Hepatic stellate cell (primary cell): ENCODE measurements at regions not wholly inside any gene's neighbourhood (a gene's known extent, or its start where the extent isn't known, plus 50 kb on each side); places are given as distances from the start of the nearest gene placed in this dataset.
"Not testable (repeated sequence)": the region's sequence is repeated elsewhere in the genome, so short reads cannot be mapped to it uniquely, and the experiment has no call there.

Source experiments
- DNase-seq: peaks from one replicate; pipeline ENCODE4 v3.0.0; 2011; ENCODE audit warnings: low spot score

DNA sequence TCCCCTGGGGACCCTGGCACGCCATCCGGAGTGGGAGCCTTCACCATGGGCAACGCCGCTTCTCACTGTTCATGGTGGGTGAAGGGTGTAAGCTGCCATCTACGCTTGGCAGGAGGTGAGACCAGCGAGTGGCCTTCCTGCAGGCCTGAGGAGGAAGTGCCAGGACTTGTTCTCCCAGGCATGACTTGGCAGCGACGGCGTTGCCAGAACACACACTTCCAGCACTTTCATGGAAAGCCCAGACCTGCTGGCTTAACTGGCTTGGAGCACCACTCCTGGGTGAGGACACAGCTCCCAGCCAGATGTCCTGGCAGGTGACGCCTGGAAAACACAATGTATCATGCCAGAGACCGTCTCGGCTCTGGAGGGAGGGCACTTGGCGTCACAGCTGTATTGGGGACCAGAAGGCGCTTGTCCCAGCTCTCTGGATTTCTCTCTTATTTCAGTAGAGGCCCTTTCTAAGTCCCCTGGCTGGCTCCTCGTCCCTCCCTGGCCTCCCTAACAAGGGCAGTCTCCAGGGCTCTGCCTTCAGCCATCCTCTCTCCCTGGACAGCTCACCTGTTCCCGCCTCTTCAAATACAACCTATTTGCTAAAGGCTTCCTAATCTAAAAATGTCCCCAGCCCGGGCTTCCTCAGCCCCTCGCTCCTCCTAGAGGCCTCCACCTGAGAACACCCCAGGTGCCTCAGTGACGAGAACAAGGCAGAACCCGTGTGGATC is 188.3 kb downstream of the OLFM1 start:
- no peak for DNase-seq

DNA sequence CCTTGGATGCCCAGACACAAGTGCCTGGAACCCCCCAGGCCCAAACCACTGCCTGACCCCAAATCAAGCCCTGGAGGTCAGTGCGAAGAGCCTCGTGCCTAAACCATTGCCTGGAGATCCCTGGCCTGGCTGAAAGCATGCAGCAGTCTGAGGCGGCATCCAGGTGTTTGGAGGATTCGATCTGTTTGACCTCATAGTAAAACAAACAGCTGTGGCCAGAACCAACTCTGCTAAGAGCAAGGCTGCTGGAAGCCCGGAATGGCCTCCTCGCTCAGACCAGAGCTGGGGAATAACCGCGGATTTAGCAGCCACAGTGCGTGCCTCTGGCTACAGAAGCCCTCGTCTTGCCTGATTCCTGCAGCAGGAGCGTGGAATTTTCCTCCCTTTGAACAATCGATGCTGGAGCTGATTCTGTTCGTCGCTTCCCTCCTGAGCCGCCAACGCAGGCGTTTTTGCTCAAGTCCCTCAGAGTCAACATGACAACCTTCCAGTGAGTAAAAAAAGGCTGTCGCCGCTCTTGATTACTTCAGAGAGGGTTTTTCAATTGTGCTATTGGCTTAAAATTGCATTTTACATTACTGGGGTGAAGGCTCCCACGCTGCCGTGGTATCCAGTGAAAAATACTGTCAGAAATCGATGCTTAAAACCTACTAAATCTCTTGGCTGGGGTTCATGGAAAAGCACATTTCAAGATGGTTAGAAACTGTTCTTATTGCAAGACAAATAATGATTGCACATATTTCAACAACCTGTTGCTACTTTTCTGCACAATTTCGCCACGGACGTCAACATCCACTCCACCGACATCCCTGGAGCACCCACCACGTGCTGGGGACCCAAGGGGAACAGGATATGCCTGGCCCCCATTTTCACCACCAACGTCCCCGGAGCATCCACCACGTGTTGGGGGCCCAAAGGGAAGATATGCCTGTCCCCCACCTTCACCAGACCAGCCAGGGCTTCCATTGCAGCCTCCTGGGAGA is 190.0 kb downstream of the OLFM1 start:
- DNase-seq = no peak

- no peak for DNase-seq
Measured at GRCh38 chr9:135278586-135278985, 191.1 kb downstream of the OLFM1 start.

GRCh38 chr9:135279385-135279784 is 191.9 kb downstream of the OLFM1 start:
- no peak for DNase-seq

- DNase-seq = no peak
Measured at GRCh38 chr9:135279834-135280393, 192.4 kb downstream of the OLFM1 start.

DNA sequence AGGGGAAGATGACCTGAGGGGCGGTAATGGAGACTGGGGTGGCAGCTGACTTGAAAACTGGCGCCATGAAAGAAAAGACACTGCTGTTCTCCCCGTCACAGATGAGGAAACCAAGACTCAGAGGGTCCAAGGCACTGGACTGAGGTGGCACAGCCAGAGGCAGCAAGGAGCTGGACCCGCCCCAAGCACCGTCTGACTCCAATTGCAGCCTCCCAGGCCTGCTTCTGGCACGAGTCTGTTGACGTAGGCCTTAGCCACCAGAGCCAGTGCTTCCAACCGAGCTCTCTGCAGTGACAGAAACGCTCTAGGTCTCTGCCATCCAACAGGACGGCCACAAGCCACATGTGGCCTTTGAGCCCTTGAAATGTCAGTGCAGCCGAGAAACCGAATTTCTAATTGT is 193.2 kb downstream of the OLFM1 start:
- no peak for DNase-seq

DNA sequence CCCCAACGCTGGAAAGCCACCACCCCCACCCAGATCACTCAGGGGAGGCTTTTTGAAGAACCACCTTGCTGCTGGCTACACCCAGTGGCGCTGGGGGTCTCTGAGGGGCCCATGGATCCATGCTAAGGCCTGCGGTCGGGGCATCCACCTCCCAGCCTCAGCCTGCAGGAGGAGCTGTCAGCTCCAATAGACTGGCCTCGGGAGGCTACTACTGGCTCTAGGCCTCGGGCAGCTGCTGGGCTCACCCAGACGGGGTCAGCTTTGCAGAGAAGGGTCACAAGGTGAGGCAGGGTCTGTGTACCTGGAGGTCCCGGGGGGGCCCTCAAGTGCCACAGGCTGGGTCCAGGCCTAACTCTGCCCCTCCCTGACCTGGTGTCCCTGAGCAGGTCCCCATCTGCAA is 193.7 kb downstream of the OLFM1 start:
- no peak for DNase-seq

- no peak for DNase-seq
Measured at GRCh38 chr9:135281791-135282737, 194.6 kb downstream of the OLFM1 start.

DNA sequence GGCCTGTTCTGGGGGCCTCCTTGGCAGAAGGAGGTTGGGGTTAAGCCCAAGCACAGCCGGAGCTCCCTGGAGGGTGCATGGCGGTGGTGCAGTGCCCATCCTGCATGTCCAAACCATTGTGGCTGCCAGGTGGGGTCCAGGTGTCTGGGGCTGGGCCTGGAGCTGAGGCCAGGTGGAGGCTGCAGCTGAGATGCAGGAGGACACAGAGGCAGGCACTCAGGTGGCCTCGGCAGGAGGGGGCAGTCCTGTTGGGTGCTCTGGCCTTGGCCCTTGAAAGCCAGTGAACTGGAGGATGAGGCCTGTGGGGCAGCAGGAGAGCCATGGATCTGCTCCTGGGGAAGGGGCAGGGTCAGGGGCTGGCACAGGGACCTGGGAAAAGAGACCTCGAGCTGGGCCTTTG is 195.3 kb downstream of the OLFM1 start:
- no peak for DNase-seq

GRCh38 chr9:135283671-135284070 is 195.9 kb upstream of the PPP1R26 start:
- DNase-seq = no peak

- DNase-seq = no peak
Measured at GRCh38 chr9:135284386-135285134, 195.0 kb upstream of the PPP1R26 start.

GRCh38 chr9:135286187-135286925 is 193.2 kb upstream of the PPP1R26 start:
- not testable (repeated sequence) for DNase-seq

GRCh38 chr9:135286961-135287360 is 192.6 kb upstream of the PPP1R26 start:
- DNase-seq = no peak

DNA sequence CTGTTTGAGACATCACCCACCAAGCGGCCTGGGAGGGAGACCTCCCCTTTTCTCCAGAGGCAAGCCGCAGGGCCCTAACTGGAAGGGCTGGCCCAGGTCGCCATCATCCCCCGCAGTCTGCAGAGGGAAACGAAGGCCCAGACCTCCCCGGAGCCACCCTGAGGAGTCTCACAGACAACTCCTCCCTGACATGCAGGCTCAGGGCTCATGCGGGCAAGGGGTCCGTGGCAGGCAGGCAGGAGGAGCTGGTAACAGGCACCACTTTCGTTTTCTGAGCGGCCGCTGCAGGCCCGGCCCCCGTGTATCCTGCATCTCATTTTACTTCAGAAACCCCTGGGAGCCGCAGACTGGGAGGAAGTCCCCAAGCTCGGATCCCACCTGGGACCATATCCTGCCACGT is 192.0 kb upstream of the PPP1R26 start:
- DNase-seq = no peak

DNA sequence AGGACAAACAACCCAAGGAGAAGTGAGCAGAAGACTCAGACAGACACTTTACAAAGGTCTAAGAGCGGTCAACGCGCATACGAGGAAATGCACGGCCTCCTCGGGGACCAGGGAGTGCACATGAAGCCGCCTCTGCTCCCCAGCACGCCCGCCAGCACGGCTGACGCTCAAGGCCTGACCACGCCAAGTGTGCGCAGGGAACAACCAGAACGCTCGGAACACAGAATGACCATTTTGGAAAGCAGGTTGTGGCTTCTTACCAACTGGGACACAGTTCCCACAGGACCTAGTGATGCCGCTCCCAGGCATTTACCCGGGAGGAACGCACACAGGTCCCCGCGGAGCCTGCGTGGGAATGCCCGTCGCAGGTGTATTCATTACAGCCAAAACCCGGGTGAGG is 191.5 kb upstream of the PPP1R26 start:
- DNase-seq = no peak

DNA sequence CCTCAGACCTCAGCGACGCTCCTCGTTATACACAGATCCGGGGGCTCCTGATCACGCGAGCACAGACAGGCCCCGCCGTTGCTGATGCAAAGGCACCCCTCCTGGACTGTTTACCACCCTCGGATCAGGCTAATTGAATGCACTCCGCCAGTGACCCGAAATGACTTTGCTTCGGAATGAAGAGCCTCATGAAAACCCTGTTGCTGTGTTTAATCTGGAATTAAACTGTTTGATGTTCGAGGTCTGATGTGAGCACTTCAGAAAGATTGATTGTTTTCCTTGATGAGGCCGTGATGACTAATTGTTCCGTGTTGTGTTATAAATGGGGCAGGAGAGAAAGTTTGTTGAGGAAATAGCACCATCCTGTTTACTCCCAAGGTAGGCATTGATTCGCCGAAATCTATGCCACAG is 190.5 kb upstream of the PPP1R26 start:
- DNase-seq = no peak

DNA sequence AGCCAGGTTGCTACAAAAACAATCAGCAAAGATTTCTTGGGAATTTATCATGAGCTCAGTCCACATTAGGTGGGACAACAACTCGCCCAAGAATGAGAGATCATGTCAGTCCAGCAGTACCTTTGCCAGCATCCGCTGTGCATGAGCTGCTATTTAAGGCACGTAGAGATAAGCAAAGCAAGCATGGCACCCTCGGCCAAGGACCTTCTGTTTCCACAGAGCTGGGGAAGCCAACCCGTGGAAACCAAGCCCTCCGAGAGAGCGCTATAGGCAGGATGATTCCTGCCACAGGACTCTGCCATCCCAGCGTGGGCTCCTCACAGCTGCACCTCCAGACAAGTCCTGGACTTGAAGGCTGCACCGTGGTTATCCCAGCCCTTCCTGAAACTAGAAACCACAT is 189.5 kb upstream of the PPP1R26 start:
- DNase-seq = no peak

DNA sequence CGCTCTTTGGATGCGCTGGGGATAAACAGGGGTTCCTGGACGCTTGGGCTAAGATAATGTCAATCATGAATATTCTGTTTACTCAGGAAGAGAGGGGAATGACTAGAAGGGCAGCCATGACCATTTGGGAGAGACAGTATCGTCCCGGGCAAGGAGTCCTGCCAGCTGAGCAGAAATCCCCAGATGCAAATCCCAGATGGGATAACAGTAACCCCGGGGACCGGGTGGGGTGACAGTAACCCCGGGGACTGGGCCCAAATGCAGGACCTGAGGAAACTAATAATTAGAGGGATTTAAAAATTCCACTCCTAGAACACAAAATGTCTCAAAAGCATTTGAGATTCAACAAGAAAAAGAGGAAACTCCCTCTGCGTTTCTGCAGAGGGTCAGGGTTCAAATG is 189.0 kb upstream of the PPP1R26 start:
- DNase-seq = no peak

GRCh38 chr9:135291165-135291564 is 188.4 kb upstream of the PPP1R26 start:
- DNase-seq = no peak

- DNase-seq = no peak
Measured at GRCh38 chr9:135294836-135295235, 184.7 kb upstream of the PPP1R26 start.
